Neural progenitor cell (in vitro differentiated cells): ENCODE measurements at regions not wholly inside any gene's neighbourhood (a gene's known extent, or its start where the extent isn't known, plus 50 kb on each side); places are given as distances from the start of the nearest gene placed in this dataset.

Source experiments
- DNase-seq: peaks from one replicate; pipeline ENCODE4 v3.0.0-alpha.2; 2016; ENCODE audit warnings: low spot score
- H2AFZ ChIP-seq: fragments of 200-600 bp; sonication (generic); replicated peaks from 2 replicates; pipeline ENCODE4 v1.6.1; 2016; ENCODE audit warnings: antibody characterized with exemption
- H3F3A ChIP-seq: fragments of 200-600 bp; sonication (generic); 2 replicates; pipeline ENCODE4 v1.6.1; 2016; ENCODE audit warnings: antibody characterized with exemption, low read depth
- H3K27ac ChIP-seq: fragments of 200-600 bp; sonication (generic); 2 replicates; pipeline ENCODE4 v1.5.1; 2016; ENCODE audit warnings: mild to moderate bottlenecking
- H3K27me3 ChIP-seq: fragments of 200-600 bp; sonication (generic); 2 replicates; pipeline ENCODE4 v1.6.1; 2016; ENCODE audit warnings: mild to moderate bottlenecking, moderate library complexity
- H3K36me3 ChIP-seq: fragments of 200-600 bp; sonication (generic); 2 replicates; pipeline ENCODE4 v1.5.1; 2016
- H3K4me1 ChIP-seq: fragments of 200-600 bp; sonication (generic); 2 replicates; pipeline ENCODE4 v1.6.1; 2016; ENCODE audit warnings: mixed run types
- H3K4me2 ChIP-seq: fragments of 200-600 bp; sonication (generic); 2 replicates; pipeline ENCODE4 v1.6.1; 2016
- H3K4me3 ChIP-seq: fragments of 200-600 bp; sonication (generic); 2 replicates; pipeline ENCODE4 v1.5.1; 2016
- H3K79me2 ChIP-seq: fragments of 200-600 bp; sonication (generic); 2 replicates; pipeline ENCODE4 v1.6.1; 2016; ENCODE audit warnings: low read depth
- H3K9ac ChIP-seq: fragments of 200-600 bp; sonication (generic); 2 replicates; pipeline ENCODE4 v1.6.1; 2016
- H3K9me3 ChIP-seq: fragments of 200-600 bp; sonication (generic); 2 replicates; pipeline ENCODE4 v1.5.1; 2016; ENCODE audit warnings: low read depth
- H4K20me1 ChIP-seq: fragments of 200-600 bp; sonication (generic); 2 replicates; pipeline ENCODE4 v1.6.1; 2016; ENCODE audit warnings: low read depth
- H3K27ac Mint-ChIP-seq: 3 replicates; pipeline ENCODE4 v1.8.0; 2021; ENCODE audit warnings: mixed read lengths
- H3K27me3 Mint-ChIP-seq: 2 replicates; pipeline ENCODE4 v1.8.0; 2022; ENCODE audit warnings: low read depth, mild to moderate bottlenecking, inconsistent platforms, moderate library complexity, mixed read lengths; ENCODE audit not compliant: insufficient read depth
- H3K36me3 Mint-ChIP-seq: 3 replicates; pipeline ENCODE4 v1.8.0; 2021; ENCODE audit warnings: mixed read lengths
- H3K4me1 Mint-ChIP-seq: 3 replicates; pipeline ENCODE4 v1.8.0; 2021; ENCODE audit warnings: mixed read lengths
- H3K4me3 Mint-ChIP-seq: 3 replicates; pipeline ENCODE4 v1.8.0; 2021; ENCODE audit warnings: mild to moderate bottlenecking, moderate library complexity, mixed read lengths
- H3K9me3 Mint-ChIP-seq: 3 replicates; pipeline ENCODE4 v1.8.0; 2020; ENCODE audit warnings: mixed read lengths
- EZH2 ChIP-seq: fragments of 200-600 bp; sonication (generic); IDR thresholded peaks from 2 replicates; pipeline ENCODE4 v1.6.1; 2017; ENCODE audit warnings: antibody characterized with exemption, mild to moderate bottlenecking, moderate library complexity
- EZH2phosphoT487 ChIP-seq: fragments of 200-600 bp; sonication (generic); IDR thresholded peaks from 2 replicates; pipeline ENCODE4 v1.6.1; 2017; ENCODE audit warnings: antibody characterized with exemption
- TF ChIP-seq, protein P1 (sequence below): fragments of 200-600 bp; sonication (generic); IDR thresholded peaks from 2 replicates; pipeline ENCODE4 v1.5.1; 2017; ENCODE audit warnings: antibody characterized with exemption, mild to moderate bottlenecking

DNA sequence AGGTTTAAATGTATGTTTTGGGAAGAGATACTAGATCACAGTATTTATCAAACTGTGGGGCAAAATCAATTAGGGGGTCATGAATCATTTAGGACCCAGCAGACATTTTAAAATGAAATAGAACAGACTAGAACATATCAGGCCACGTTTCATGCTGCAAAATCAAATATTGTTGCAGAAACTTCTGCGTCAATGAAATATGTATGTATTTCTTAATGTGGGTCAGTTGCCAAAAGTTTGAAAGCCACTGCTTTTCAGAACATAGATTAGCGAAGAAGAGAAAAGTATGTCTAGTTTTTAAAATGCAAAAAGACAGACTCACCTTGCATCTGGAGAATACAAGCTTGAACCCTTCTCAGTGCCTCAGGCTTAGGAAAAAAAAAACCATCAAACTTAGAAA is 102.7 kb upstream of the BMPER start:
- peaks cover 3% of the 10 kb centered on the region for H3K4me1 ChIP-seq
- Mint-ChIP-seq H3K4me3 (no peak overlapping the region), H3K9me3 (no peaks in the 10 kb centered on the region), H3K27ac (no peak overlapping the region), H3K36me3 (no peaks in the 10 kb centered on the region), H3K4me1 (no peaks in the 10 kb centered on the region), H3K27me3 (peaks cover 3% of the 10 kb centered on the region)
- H3K27ac ChIP-seq: no peak overlapping the region
- H4K20me1 ChIP-seq: no peaks in the 10 kb centered on the region
- no peaks in the 10 kb centered on the region for H3K9me3 ChIP-seq
- no peak overlapping the region for H2AFZ ChIP-seq
- no peaks in the 10 kb centered on the region for H3F3A ChIP-seq
- no peaks in the 10 kb centered on the region for H3K36me3 ChIP-seq
- no peak overlapping the region for H3K9ac ChIP-seq
- no peaks in the 10 kb centered on the region for H3K79me2 ChIP-seq
- DNase-seq: no peak
- TF ChIP-seq EZH2phosphoT487 (no peak), EZH2 (no peak)
- TF ChIP-seq, protein P1, sequence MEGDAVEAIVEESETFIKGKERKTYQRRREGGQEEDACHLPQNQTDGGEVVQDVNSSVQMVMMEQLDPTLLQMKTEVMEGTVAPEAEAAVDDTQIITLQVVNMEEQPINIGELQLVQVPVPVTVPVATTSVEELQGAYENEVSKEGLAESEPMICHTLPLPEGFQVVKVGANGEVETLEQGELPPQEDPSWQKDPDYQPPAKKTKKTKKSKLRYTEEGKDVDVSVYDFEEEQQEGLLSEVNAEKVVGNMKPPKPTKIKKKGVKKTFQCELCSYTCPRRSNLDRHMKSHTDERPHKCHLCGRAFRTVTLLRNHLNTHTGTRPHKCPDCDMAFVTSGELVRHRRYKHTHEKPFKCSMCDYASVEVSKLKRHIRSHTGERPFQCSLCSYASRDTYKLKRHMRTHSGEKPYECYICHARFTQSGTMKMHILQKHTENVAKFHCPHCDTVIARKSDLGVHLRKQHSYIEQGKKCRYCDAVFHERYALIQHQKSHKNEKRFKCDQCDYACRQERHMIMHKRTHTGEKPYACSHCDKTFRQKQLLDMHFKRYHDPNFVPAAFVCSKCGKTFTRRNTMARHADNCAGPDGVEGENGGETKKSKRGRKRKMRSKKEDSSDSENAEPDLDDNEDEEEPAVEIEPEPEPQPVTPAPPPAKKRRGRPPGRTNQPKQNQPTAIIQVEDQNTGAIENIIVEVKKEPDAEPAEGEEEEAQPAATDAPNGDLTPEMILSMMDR: no peak
- no peak overlapping the region for H3K4me2 ChIP-seq
- H3K27me3 ChIP-seq: no peaks in the 10 kb centered on the region
- no peak overlapping the region for H3K4me3 ChIP-seq

DNA sequence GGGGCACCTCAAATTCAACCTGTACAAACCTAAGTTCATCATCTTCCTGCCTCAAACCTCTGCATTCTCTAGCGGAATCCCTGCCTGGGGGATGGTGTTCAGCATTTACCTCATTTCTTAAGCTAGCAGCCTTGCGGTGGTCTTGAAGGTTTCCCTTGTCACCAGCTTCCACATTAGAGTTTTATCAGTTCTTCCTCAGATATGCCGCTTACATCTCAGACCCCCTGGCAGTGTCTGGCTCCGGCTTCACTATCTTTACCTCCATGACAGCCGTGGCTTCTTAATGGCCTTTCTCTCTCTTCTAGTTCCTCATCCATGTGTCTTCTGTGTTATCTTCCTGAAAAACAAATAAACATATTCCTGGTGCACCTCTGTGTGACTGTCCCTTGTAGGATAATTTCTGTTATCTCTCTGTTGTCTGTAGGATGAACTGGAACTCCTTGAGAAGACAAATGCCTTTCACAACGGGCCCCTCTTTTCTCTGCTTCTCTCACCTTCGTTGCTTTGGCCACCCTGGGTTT is 101.1 kb upstream of the BMPER start:
- TF ChIP-seq EZH2 (no peak), EZH2phosphoT487 (no peak)
- TF ChIP-seq, protein P1: no peak
- Histone ChIP-seq H4K20me1 (no peaks in the 10 kb centered on the region), H2AFZ (no peak overlapping the region), H3K36me3 (no peaks in the 10 kb centered on the region), H3K27me3 (no peaks in the 10 kb centered on the region), H3F3A (no peaks in the 10 kb centered on the region), H3K9me3 (no peaks in the 10 kb centered on the region), H3K9ac (no peak overlapping the region), H3K4me1 (peaks cover 3% of the 10 kb centered on the region), H3K4me2 (no peak overlapping the region), H3K4me3 (no peak overlapping the region), H3K27ac (no peak overlapping the region), H3K79me2 (no peaks in the 10 kb centered on the region)
- H3K27ac Mint-ChIP-seq: no peak overlapping the region
- H3K9me3 Mint-ChIP-seq: no peaks in the 10 kb centered on the region
- no peak for DNase-seq
- no peak overlapping the region for H3K4me3 Mint-ChIP-seq
- peaks cover 8% of the 10 kb centered on the region for H3K4me1 Mint-ChIP-seq
- H3K36me3 Mint-ChIP-seq: no peaks in the 10 kb centered on the region
- peaks cover 3% of the 10 kb centered on the region for H3K27me3 Mint-ChIP-seq

DNA sequence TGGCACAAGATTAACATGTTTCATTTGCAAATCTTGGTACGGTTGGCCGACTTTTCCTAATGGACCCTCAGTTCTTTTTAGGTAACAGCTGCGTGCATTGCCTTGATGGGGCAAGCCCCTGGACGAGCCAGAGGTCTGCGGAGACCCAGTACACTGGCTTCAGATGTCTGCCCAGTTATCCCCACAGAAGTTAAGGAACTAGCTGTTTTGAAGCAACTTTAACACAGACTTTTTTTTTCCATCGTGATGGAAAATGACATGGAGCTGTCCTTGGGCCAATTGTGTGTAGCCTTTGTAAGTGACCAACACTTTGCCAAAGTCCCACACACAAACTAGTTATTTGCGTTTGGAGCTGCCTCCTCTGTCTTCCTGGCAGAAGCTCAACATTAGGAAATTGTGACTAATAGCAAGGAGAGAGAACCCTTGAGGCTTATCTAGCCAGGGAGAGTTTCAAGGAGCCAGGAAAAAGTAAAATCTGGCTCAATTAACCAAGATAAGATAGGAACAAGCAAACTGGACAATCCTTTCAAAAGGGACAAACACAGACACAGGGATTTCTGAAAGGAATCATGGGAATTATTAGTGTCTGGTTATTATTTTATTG is 99.6 kb upstream of the BMPER start:
- H2AFZ ChIP-seq: no peak overlapping the region
- no peak overlapping the region for H3K4me3 Mint-ChIP-seq
- peaks cover 10% of the 10 kb centered on the region for H3K4me1 Mint-ChIP-seq
- H4K20me1 ChIP-seq: no peaks in the 10 kb centered on the region
- H3K4me3 ChIP-seq: no peak overlapping the region
- H3K9me3 Mint-ChIP-seq: no peaks in the 10 kb centered on the region
- H3K9ac ChIP-seq: no peak overlapping the region
- H3K36me3 ChIP-seq: no peaks in the 10 kb centered on the region
- H3K27me3 Mint-ChIP-seq: peaks cover 3% of the 10 kb centered on the region
- H3K4me1 ChIP-seq: peaks cover 3% of the 10 kb centered on the region
- H3K4me2 ChIP-seq: no peak overlapping the region
- no peak for DNase-seq
- no peaks in the 10 kb centered on the region for H3K36me3 Mint-ChIP-seq
- H3K9me3 ChIP-seq: no peaks in the 10 kb centered on the region
- H3K27ac Mint-ChIP-seq: no peak overlapping the region
- no peak for TF ChIP-seq EZH2
- TF ChIP-seq, protein P1: no peak
- TF ChIP-seq EZH2phosphoT487: no peak
- no peaks in the 10 kb centered on the region for H3K79me2 ChIP-seq
- H3K27me3 ChIP-seq: no peaks in the 10 kb centered on the region
- no peaks in the 10 kb centered on the region for H3F3A ChIP-seq
- no peak overlapping the region for H3K27ac ChIP-seq
